Stimulated activated CD4-positive, alpha-beta T cell treated with anti-CD3 and anti-CD28 coated beads, Interleukin-12 subunit alpha, Interleukin-12 subunit beta, amount 100 ng/mL, for 4 hours (primary cell): ENCODE measurements at regions not wholly inside any gene's neighbourhood (a gene's known extent, or its start where the extent isn't known, plus 50 kb on each side); places are given as distances from the start of the nearest gene placed in this dataset.
A peak's percentile ranks its signal among the peaks of the same experiment; 100 is the strongest.
"Not testable (repeated sequence)": the region's sequence is repeated elsewhere in the genome, so short reads cannot be mapped to it uniquely, and the experiment has no call there.

Experiments used
- DNase-seq: peaks from one replicate; pipeline ENCODE4 v3.0.0-alpha.2; 2020

- peak; percentile 23 for DNase-seq
Observed at GRCh38 chr22:22745225-22746060, 101.0 kb downstream of the GGTLC2 start.

GRCh38 chr22:22746061-22746962 is 101.9 kb downstream of the GGTLC2 start:
- no peak for DNase-seq

- DNase-seq = no peak
Observed at GRCh38 chr22:22746963-22747933, 102.8 kb downstream of the GGTLC2 start.

GRCh38 chr22:22748297-22748743 is 103.9 kb downstream of the GGTLC2 start:
- DNase-seq = peak; percentile 32

- no peak for DNase-seq
Observed at GRCh38 chr22:22748756-22749155, 104.3 kb downstream of the GGTLC2 start.

- no peak for DNase-seq
Observed at GRCh38 chr22:22749167-22749758, 104.8 kb downstream of the GGTLC2 start.

GRCh38 chr22:22750335-22751042 is 106.1 kb downstream of the GGTLC2 start:
- no peak for DNase-seq

- DNase-seq = no peak
Observed at GRCh38 chr22:22751043-22751603, 106.7 kb downstream of the GGTLC2 start.

- no peak for DNase-seq
Observed at GRCh38 chr22:22752199-22752555, 107.8 kb downstream of the GGTLC2 start.

GRCh38 chr22:22752556-22753477 is 108.4 kb downstream of the GGTLC2 start:
- no peak for DNase-seq

GRCh38 chr22:22753526-22754267 is 109.3 kb downstream of the GGTLC2 start:
- peak; percentile 69 for DNase-seq

- no peak for DNase-seq
Observed at GRCh38 chr22:22754268-22754657, 109.8 kb downstream of the GGTLC2 start.

- DNase-seq = no peak
Observed at GRCh38 chr22:22754961-22755777, 110.8 kb downstream of the GGTLC2 start.

GRCh38 chr22:22755778-22756100 is 111.3 kb downstream of the GGTLC2 start:
- DNase-seq = no peak

- no peak for DNase-seq
Observed at GRCh38 chr22:22756109-22756508, 111.7 kb downstream of the GGTLC2 start.

GRCh38 chr22:22756551-22757201 is 112.3 kb downstream of the GGTLC2 start:
- not testable (repeated sequence) for DNase-seq

- not testable (repeated sequence) for DNase-seq
Observed at GRCh38 chr22:22758101-22758807, 113.8 kb downstream of the GGTLC2 start.
